RCC 7860 (cell line): ENCODE measurements at regions not wholly inside any gene's neighbourhood (a gene's known extent, or its start where the extent isn't known, plus 50 kb on each side); places are given as distances from the start of the nearest gene placed in this dataset.

Experiments used
- DNase-seq: peaks from one replicate; pipeline ENCODE4 v3.0.0-alpha.2; 2015; ENCODE audit warnings: low spot score
- FAIRE-seq: peaks from 2 replicates; lab custom pipeline; 2012; peaks lifted over from hg19 to GRCh38; lab: Jason Lieb, UNC

GRCh38 chr13:46951516-46951915 lies 54.7 kb upstream of the HTR2A start:
- no peak for DNase-seq

GRCh38 chr13:46949211-46949610 lies 52.4 kb upstream of the HTR2A start:
- FAIRE-seq (no peak), DNase-seq (no peak)

More at GRCh38 chr13:46951516-46951915, 54.7 kb upstream of the HTR2A start:
- no peak for FAIRE-seq

- no peak for FAIRE-seq
- no peak for DNase-seq
Measured at GRCh38 chr13:46948338-46948737, 51.5 kb upstream of the HTR2A start.

- FAIRE-seq (no peak), DNase-seq (no peak)
Measured at GRCh38 chr13:46947425-46948191, 50.8 kb upstream of the HTR2A start.
